Urinary bladder (tissue), 3 donors: ENCODE measurements at regions not wholly inside any gene's neighbourhood (a gene's known extent, or its start where the extent isn't known, plus 50 kb on each side); places are given as distances from the start of the nearest gene placed in this dataset.

Source experiments
- DNase-seq: peaks from one replicate; pipeline ENCODE4 v3.0.0-alpha.2; 2015; ENCODE audit errors: extremely low spot score
- H3K27ac ChIP-seq: one replicate; pipeline ENCODE4 v1.5.1; 2013; ENCODE audit warnings: low read depth, mild to moderate bottlenecking, moderate library complexity
- H3K36me3 ChIP-seq: one replicate; pipeline ENCODE4 v1.6.1; 2013; ENCODE audit warnings: mild to moderate bottlenecking, moderate library complexity; ENCODE audit not compliant: insufficient read depth
- H3K4me1 ChIP-seq: one replicate; pipeline ENCODE4 v1.6.1; 2013; ENCODE audit warnings: mild to moderate bottlenecking, moderate library complexity; ENCODE audit not compliant: insufficient read depth
- H3K4me3 ChIP-seq: one replicate; pipeline ENCODE4 v1.5.1; 2013; ENCODE audit warnings: low read depth, low read length
- WGBS: extraction: QIAGEN DNeasy Blood & Tissue Kit; methylation state at CpG from one replicate; pipeline ENCODE4 v1.1.7; 2013; 5-methylcytosine and 5-hydroxymethylcytosine counted together
- donor health status: healthy with polysubstance abuse.
- donor health status: healthy.

DNA sequence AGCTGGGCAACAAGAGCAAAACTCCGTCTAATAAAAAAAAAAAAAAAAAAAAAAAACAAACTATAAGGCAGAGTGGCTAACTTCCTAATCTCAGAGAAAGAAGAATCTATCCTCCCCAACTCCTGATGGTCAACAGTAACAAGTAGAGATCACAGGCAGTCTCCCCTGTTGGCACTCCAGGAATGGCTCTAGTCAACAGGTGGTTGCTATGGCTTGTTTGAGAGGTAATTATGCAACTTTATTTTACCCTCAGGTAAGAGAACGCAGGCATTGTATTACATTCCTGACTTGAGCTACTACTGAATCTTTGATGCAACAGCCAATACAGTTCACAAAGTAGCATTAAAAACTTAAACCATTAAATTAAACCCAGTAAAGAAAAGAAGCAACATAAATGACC is 180.3 kb downstream of the DICER1 start:
- no peak overlapping the region for H3K27ac ChIP-seq
- WGBS, result 84% methylated on average over 2 of the region's 2 CpGs
- H3K4me1 ChIP-seq, result no peaks in the 10 kb centered on the region
- DNase-seq, result no peak
- H3K4me3 ChIP-seq, result no peak overlapping the region
- no peaks in the 10 kb centered on the region for H3K36me3 ChIP-seq

DNA sequence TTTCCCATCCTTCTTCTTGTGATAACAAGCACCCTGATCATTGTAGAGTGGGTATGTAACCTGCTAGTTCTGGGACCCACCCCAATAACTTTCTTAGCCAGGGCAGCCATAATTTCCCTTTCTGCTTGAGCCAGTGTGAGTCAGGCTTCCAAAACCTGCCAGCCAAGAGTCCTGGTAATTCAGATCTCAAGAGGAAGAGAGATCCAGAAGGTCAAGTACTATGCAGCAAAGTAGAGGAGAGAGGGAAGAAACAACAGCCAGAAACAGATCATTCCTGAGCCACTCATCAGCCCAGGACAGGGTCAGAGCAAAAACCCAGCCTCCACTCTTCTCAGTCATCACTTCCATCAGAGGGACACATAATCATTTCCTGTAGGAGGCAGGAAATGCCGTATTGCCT is 182.0 kb downstream of the DICER1 start:
- WGBS, result 42% methylated on average over 1 of the region's 1 CpG
- no peak for DNase-seq
- Histone ChIP-seq H3K4me3 (no peak overlapping the region), H3K36me3 (no peaks in the 10 kb centered on the region), H3K27ac (no peak overlapping the region), H3K4me1 (no peaks in the 10 kb centered on the region)

DNA sequence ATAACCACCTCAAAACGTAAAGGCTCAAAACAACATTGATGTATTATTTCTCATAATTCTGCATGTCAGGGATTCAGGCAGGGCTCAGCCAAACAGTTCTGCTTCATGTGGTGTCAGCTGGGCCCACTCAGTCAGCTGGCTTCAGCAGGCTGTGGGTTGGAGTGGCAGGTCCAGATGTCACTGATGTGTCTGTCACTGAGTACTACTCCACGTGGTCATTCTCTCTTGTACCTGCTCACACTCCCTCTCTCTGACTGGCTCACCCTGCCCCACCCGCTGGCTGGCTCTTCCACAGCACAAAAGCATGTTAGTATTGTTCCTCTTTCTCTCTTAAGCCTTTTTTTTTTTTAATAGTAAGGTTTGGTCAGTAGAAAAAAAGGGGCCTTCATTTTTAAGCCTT is 182.4 kb downstream of the DICER1 start:
- Histone ChIP-seq H3K27ac (no peak overlapping the region), H3K4me1 (no peaks in the 10 kb centered on the region), H3K36me3 (no peaks in the 10 kb centered on the region), H3K4me3 (no peak overlapping the region)
- no peak for DNase-seq
- 57% methylated on average over 3 of the region's 3 CpGs for WGBS

DNA sequence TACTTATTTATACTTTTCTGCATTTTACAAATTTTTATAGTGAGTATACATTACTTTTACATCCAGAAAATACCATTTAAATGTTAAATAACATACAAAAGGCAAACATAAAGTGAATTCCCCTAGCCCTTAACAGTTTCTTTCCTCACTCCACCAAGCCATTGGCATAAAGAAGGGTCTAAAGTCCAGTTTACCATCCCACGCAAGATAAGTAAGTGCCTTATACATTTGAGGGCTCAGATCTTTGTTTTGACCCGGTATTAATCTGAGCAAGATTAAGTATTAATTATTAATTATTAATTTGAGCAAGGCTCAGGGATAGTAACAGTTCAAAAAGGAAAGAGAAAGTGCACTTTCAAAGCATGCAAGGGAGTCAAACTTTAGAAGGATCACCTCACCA is 182.9 kb downstream of the DICER1 start:
- Histone ChIP-seq H3K4me3 (no peak overlapping the region), H3K27ac (no peak overlapping the region), H3K4me1 (no peaks in the 10 kb centered on the region), H3K36me3 (no peaks in the 10 kb centered on the region)
- no peak for DNase-seq
- WGBS, result 79% methylated on average over 2 of the region's 2 CpGs

DNA sequence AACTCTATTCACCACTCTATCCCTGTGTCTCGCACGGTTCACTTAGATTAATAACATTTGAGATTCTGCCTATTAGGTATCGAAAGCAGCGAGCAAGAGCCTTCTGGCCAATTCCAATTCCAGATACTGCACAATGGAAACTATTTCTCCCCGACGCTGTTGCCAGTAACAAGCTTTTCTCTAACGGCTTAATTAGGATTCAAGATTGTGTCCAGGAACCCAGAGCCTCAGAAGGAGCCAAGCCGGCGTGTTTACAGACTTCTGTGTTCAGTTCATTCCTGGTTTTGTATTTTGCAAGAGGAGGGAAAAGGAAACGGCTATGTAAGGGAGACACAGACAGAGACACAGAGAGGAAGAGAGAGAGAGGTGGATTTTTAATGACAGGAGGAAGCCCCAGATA is 185.6 kb downstream of the DICER1 start:
- no peak overlapping the region for H3K4me3 ChIP-seq
- 28% methylated on average over 10 of the region's 10 CpGs for WGBS
- peak; percentile 18 for DNase-seq

DNA sequence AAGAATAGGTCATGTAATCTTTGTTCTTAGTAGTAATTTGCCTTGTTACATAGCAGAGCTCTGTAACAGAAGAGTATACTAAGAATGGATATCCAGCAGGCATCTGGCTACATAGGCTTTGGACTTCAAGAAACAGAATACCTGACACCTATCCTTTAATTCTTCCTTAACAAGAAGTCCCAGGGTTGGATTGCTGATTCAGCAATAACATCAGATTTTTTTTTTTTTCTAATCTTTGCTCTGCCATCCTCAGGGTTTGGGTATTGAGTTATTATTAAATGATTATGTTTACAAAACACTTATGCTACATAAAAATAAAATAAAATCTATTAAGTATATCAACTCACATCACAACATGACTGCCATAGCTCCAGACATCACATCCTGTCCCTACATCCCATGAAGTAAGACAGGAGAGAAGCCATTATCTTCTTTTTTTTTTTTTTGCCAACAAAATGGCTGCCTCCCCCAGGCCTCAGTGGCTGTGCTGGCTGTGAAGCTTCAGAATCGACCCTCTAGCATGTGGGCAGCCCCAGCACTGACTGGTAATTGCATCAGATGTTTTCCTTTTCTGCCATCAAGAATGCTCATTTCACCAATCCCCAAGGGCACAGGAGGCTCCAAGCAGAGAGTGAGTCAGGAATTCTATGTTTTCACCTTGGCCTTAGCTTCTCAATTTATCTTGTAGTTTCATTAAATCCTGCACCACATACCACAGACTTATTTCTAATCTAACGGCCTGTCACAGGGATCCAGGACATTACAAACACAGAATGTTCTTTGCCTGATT is 186.2 kb downstream of the DICER1 start:
- Histone ChIP-seq H3K36me3 (no peaks in the 10 kb centered on the region), H3K4me1 (no peaks in the 10 kb centered on the region), H3K4me3 (no peak overlapping the region), H3K27ac (no peak overlapping the region)
- 41% methylated on average over 2 of the region's 2 CpGs for WGBS
- DNase-seq, result no peak

More for the DNA sequence above, 185.6 kb downstream of the DICER1 start:
- Histone ChIP-seq H3K36me3 (no peaks in the 10 kb centered on the region), H3K4me1 (no peaks in the 10 kb centered on the region), H3K27ac (peak overlapping the region; percentile 33)

DNA sequence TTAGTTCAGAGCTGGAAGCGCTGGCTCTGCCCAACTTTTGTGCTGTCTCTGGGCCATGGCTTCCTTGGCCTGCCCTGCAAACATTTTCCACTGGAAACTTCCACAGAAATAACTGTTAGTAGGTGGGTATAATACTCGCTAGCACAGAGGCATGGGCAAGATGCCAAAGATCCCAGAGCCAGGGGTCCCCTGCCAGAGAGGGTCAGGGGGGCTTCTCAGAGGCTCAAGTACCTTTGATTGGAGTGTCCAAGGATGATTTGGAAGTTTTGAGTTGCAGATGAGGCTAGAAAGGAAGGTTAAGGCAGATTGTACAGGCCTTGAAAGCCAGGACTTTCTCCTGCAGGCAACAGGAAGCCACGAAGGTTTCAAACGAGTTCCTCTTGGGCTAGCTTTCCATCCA is 187.6 kb downstream of the DICER1 start:
- Histone ChIP-seq H3K27ac (no peak overlapping the region), H3K36me3 (no peaks in the 10 kb centered on the region), H3K4me1 (no peaks in the 10 kb centered on the region), H3K4me3 (no peak overlapping the region)
- WGBS, result 77% methylated on average over 4 of the region's 4 CpGs
- DNase-seq, result no peak

DNA sequence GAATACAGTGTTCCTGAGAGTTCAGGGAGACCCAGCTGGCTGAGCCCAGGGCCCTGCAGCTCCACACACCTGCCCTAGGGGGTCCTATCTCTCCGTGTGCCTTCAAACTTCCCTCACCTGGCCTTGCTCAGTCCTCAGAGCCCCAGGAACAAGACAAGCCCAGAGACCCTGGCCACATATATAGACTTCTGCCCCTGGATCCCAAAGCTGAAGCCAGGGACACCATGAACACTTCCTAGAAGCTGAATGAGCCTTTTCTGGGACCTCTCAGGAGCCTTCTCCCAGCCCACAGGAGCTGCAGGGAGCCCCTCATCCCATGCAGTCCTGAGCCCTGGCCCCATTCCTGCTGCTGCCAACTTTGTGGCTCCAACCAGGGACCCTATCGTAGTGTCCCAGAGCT is 190.5 kb downstream of the DICER1 start:
- Histone ChIP-seq H3K27ac (no peak overlapping the region), H3K4me1 (no peaks in the 10 kb centered on the region), H3K36me3 (no peaks in the 10 kb centered on the region), H3K4me3 (no peak overlapping the region)
- no peak for DNase-seq
- WGBS, result 81% methylated on average over 2 of the region's 2 CpGs

DNA sequence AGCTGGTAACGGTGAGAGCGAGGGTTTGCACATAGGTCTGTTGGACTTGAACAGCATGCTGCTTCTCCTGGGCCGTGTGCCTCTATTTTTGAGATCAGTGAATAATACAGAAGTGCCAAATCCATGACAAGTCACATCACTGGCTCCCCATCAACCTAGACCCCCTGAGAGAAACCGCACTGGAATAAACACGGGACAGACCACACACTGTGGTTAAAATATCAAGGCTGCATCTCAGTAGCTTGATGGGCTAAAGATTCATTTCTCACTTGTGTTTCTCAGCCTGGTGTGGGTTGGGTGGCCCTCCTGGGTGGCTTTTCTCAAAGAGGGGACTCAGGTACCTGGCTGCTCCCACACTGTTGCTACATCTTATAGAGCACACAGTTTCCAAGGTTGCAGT is 191.0 kb downstream of the DICER1 start:
- no peak for DNase-seq
- no peak overlapping the region for H3K4me3 ChIP-seq
- H3K4me1 ChIP-seq, result no peaks in the 10 kb centered on the region
- WGBS, result 56% methylated on average over 5 of the region's 5 CpGs
- H3K27ac ChIP-seq, result no peak overlapping the region
- no peaks in the 10 kb centered on the region for H3K36me3 ChIP-seq

DNA sequence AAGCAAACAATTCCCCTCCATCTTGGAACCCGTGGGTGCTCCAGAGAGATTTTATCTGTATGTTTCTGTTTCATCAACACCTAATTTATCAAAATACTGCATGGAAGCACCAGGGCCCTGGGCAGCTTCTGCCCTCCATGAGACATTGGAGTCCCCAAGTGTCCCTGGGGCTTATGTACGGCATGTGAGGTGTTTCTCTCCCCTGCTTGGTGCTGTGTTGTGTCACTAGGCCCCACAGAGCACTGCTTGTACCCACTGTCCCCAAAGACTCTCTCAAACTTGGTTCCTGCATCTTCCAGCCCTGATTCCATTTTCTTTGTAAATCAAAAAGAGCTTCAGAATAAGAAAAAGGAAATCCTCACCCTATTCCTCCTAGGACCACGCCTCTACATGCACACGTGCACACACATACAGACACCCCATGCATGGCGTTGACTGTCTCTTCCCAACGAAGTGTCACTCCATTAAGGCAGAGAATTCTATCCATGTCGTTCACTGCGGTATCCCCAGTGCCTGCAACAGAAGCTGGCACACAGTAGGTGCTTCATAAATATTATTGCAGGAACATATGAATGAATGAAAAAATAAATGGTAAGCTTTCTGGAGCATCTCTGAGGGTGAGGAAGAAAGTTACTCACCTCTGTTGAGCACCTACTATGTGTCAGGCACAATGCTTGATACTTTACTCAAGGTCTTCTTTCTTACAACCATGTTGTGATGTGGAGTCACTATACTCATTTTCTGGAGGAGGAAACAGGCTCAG is 191.6 kb downstream of the DICER1 start:
- Histone ChIP-seq H3K27ac (no peak overlapping the region), H3K36me3 (no peaks in the 10 kb centered on the region), H3K4me3 (no peak overlapping the region), H3K4me1 (no peaks in the 10 kb centered on the region)
- 92% methylated on average over 8 of the region's 8 CpGs for WGBS
- DNase-seq, result no peak

DNA sequence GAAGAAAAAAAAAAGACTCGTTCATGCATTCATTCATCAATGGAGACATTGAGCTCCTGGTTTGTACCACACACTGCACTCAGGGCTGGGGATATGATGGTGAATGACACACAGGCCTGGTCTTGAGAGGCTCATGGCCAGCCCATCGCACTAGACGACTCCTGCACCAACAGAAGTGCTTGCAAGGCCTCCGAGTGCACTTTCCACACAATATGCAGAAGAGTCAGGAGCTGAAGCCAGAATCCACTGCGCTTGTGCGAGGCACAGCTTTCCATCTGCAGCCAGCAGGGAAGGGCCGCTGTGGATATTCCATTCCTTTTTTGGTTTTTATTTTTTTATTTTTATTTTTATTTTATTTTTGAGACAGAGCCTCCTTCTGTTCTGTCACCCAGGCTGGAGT is 192.4 kb downstream of the DICER1 start:
- WGBS, result 90% methylated on average over 7 of the region's 7 CpGs
- Histone ChIP-seq H3K4me3 (no peak overlapping the region), H3K36me3 (no peaks in the 10 kb centered on the region), H3K27ac (no peak overlapping the region), H3K4me1 (no peaks in the 10 kb centered on the region)
- no peak for DNase-seq

DNA sequence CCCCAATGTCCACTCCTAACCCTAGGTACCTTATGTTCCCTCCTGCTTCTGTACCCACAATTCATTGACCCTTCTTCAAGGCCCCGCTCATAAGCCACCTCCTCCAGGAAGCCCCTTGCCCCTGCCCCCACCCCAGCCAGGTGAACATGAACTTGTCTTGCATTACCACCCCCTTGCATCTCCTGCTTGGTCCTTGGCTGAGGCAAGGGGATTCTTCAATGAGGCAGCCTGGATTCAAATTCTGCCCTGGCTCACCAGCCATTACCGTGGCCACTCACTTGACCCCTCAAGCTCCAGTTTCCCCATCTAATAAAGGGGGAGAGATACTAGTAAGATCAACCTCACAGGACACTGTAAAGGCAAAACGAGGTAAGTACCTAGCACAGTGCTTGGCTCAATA is 193.1 kb downstream of the DICER1 start:
- no peaks in the 10 kb centered on the region for H3K4me1 ChIP-seq
- WGBS, result 87% methylated on average over 3 of the region's 3 CpGs
- no peak overlapping the region for H3K4me3 ChIP-seq
- H3K36me3 ChIP-seq, result no peaks in the 10 kb centered on the region
- no peak for DNase-seq
- no peak overlapping the region for H3K27ac ChIP-seq

DNA sequence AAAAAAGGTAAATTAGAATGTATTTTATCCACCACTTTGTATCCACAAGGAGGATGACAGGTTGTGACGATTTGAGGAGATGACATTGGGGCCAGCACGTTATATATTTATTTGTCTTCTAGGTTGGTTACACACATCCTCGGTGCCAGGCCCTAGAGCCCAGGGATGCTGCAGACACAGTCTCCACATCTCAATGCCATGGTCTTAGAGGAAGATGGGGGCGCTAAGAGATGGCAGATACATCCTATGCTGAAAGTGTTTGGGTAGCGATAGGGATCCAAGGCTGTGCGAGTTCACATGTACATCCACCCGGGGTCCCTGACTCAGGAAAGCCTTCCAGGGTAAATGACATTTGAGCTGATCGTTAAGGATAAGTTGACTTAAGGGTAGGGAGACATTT is 193.1 kb upstream of the GSC start:
- 86% methylated on average over 8 of the region's 8 CpGs for WGBS
- DNase-seq, result no peak

DNA sequence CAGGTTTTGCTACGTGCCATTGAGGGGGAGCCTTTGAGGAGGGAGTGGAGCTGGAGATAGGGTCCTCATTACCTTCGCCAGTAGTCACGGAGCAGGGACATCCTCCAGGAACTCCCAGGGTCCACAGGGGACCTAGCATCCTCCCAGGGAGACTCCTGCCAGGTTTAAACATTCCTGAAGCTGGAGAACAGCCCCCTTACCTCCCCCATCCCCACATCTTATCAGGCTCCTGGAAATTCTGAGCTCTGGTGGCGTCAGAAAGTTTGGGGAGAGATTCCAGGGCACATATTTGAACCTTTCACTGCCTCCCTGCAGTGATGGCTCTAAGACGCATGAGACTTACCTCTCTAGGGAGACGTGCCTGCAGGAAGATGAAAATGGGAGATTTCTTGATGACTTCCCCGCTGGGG is 192.3 kb upstream of the GSC start:
- no peak for DNase-seq
- 34% methylated on average over 7 of the region's 7 CpGs for WGBS
- H3K4me1 ChIP-seq, result no peaks in the 10 kb centered on the region
- H3K27ac ChIP-seq, result no peak overlapping the region
- H3K36me3 ChIP-seq, result no peaks in the 10 kb centered on the region
- no peak overlapping the region for H3K4me3 ChIP-seq

More for the DNA sequence above, 193.1 kb upstream of the GSC start:
- Histone ChIP-seq H3K27ac (no peak overlapping the region), H3K4me1 (no peaks in the 10 kb centered on the region), H3K36me3 (no peaks in the 10 kb centered on the region), H3K4me3 (no peak overlapping the region)
